Natural killer cell (primary cell): ENCODE measurements at regions not wholly inside any gene's neighbourhood (a gene's known extent, or its start where the extent isn't known, plus 50 kb on each side); places are given as distances from the start of the nearest gene placed in this dataset.

Source experiments
- ATAC-seq, 3 donors: fragments of 150-1000 bp in 2 of 3; fragments of 200-7000 bp in 1 of 3; cut with Tn5 transposase; 1 replicate in 1 of 3; 2 replicates in 2 of 3; pipeline ENCODE4 v1.10.0; 2021; ENCODE audit warnings: mild to moderate bottlenecking in 2 of 3, moderate library complexity in 2 of 3
- DNase-seq, 2 donors: peaks; one replicate each; pipeline versions ENCODE4 v3.0.0 to v3.0.0-alpha.2; 2013 to 2021; ENCODE audit warnings: mixed read lengths in 1 of 2
- H3K27ac ChIP-seq: one replicate; pipeline ENCODE4 v1.5.1; 2013; ENCODE audit warnings: mild to moderate bottlenecking, low read length
- H3K27me3 ChIP-seq: one replicate; pipeline ENCODE4 v1.6.1; 2013; ENCODE audit warnings: low read length; ENCODE audit not compliant: control insufficient read depth, insufficient read depth
- H3K36me3 ChIP-seq: one replicate; pipeline ENCODE4 v1.6.1; 2013; ENCODE audit warnings: low read length; ENCODE audit not compliant: control insufficient read depth, insufficient read depth
- H3K4me1 ChIP-seq: one replicate; pipeline ENCODE4 v1.6.1; 2013; ENCODE audit warnings: low read length; ENCODE audit not compliant: control insufficient read depth, insufficient read depth
- H3K4me3 ChIP-seq: one replicate; pipeline ENCODE4 v1.5.1; 2013; ENCODE audit warnings: low read length
- H3K9me3 ChIP-seq: one replicate; pipeline ENCODE4 v1.6.1; 2013; ENCODE audit warnings: low read length; ENCODE audit not compliant: control insufficient read depth, insufficient read depth
- H3K27ac Mint-ChIP-seq, 2 donors: one replicate each; pipeline ENCODE4 v1.8.0; 2022; ENCODE audit warnings: mild to moderate bottlenecking in 2 of 2, mixed read lengths in 2 of 2, moderate library complexity in 1 of 2
- H3K27me3 Mint-ChIP-seq, 2 donors: one replicate each; pipeline ENCODE4 v1.8.0; 2022; ENCODE audit warnings: low read depth in 2 of 2, mixed read lengths in 2 of 2
- H3K36me3 Mint-ChIP-seq: one replicate; pipeline ENCODE4 v1.8.0; 2022; ENCODE audit warnings: mixed read lengths
- H3K4me1 Mint-ChIP-seq, 2 donors: one replicate each; pipeline ENCODE4 v1.8.0; 2022; ENCODE audit warnings: mixed read lengths in 2 of 2
- H3K4me3 Mint-ChIP-seq: one replicate; pipeline ENCODE4 v1.8.0; 2022; ENCODE audit warnings: mild to moderate bottlenecking, moderate library complexity, mixed read lengths
- H3K9me3 Mint-ChIP-seq, 2 donors: one replicate each; pipeline ENCODE4 v1.8.0; 2022; ENCODE audit warnings: mixed read lengths in 2 of 2
- WGBS: methylation state at CpG from one replicate; pipeline ENCODE4 v1.1.7; 2013; ENCODE audit warnings: missing lambda C conversion rate; ENCODE audit not compliant: insufficient coverage; 5-methylcytosine and 5-hydroxymethylcytosine counted together
- intact Hi-C: fragments of 100-400 bp; cut with micrococcal nuclease; formaldehyde crosslinking; loops from one replicate; pipeline ENCODE4 v1.14.2; 2022
- TF ChIP-seq, protein P1 (sequence below): fragments of 200-600 bp; IDR thresholded peaks from one replicate; pipeline ENCODE4 v1.8.0; 2022; ENCODE audit warnings: antibody characterized with exemption

DNA sequence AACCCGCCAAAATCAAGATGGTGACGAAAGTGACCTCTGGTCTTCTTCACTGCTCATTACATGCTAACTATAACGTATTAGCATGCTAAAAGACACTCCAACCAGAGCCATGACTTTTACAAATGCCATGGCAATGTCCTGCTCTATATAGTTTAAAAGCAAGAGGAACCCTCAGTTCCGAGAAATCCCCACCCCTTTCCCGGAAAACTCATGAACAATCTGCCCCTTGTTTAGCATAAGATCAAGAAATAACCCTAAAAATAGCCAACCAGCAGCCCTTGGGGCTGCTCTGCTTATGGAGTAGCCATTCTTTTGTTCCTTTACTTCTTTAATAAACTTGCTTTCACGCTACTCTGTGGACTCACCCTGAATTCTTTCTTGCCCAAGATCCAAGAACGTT, 463.5 kb upstream of the FAM241A start:
- no peaks in the 10 kb centered on the region for H3K9me3 ChIP-seq
- H3K4me1 ChIP-seq, result no peaks in the 10 kb centered on the region
- peaks cover 8 to 15% of the 10 kb centered on the region in 2 donors for H3K9me3 Mint-ChIP-seq
- no peaks in the 10 kb centered on the region for H3K27me3 Mint-ChIP-seq
- TF ChIP-seq, protein P1, sequence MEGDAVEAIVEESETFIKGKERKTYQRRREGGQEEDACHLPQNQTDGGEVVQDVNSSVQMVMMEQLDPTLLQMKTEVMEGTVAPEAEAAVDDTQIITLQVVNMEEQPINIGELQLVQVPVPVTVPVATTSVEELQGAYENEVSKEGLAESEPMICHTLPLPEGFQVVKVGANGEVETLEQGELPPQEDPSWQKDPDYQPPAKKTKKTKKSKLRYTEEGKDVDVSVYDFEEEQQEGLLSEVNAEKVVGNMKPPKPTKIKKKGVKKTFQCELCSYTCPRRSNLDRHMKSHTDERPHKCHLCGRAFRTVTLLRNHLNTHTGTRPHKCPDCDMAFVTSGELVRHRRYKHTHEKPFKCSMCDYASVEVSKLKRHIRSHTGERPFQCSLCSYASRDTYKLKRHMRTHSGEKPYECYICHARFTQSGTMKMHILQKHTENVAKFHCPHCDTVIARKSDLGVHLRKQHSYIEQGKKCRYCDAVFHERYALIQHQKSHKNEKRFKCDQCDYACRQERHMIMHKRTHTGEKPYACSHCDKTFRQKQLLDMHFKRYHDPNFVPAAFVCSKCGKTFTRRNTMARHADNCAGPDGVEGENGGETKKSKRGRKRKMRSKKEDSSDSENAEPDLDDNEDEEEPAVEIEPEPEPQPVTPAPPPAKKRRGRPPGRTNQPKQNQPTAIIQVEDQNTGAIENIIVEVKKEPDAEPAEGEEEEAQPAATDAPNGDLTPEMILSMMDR, result no peak
- H3K27ac ChIP-seq, result no peak overlapping the region
- H3K4me3 Mint-ChIP-seq, result no peak overlapping the region
- H3K36me3 ChIP-seq, result no peaks in the 10 kb centered on the region
- no peaks in the 10 kb centered on the region for H3K4me1 Mint-ChIP-seq
- H3K27ac Mint-ChIP-seq, result no peak overlapping the region
- ATAC-seq (no peak), DNase-seq (no peak)
- WGBS, result 87% methylated on average over 7 of the region's 7 CpGs
- H3K27me3 ChIP-seq, result no peaks in the 10 kb centered on the region
- H3K36me3 Mint-ChIP-seq, result no peaks in the 10 kb centered on the region
- intact Hi-C loops, result no loop called here
- no peak overlapping the region for H3K4me3 ChIP-seq

- Histone ChIP-seq H3K27ac (no peak overlapping the region), H3K4me3 (no peak overlapping the region), H3K36me3 (no peaks in the 10 kb centered on the region), H3K9me3 (no peaks in the 10 kb centered on the region), H3K27me3 (no peaks in the 10 kb centered on the region), H3K4me1 (no peaks in the 10 kb centered on the region)
- H3K36me3 Mint-ChIP-seq, result no peaks in the 10 kb centered on the region
- no peak for DNase-seq
- no peak overlapping the region for H3K4me3 Mint-ChIP-seq
- intact Hi-C loops, result no loop called here
- no peaks in the 10 kb centered on the region for H3K27me3 Mint-ChIP-seq
- no peaks in the 10 kb centered on the region for H3K4me1 Mint-ChIP-seq
- H3K9me3 Mint-ChIP-seq, result peaks cover 3 to 7% of the 10 kb centered on the region in 2 donors
- 96% methylated on average over 3 of the region's 3 CpGs for WGBS
- H3K27ac Mint-ChIP-seq, result no peak overlapping the region
- no peak for ATAC-seq
- TF ChIP-seq, protein P1, result no peak
Measured at GRCh38 chr4:111685205-111685604, 460.0 kb upstream of the FAM241A start.

GRCh38 chr4:111689214-111689613, 456.0 kb upstream of the FAM241A start:
- Mint-ChIP-seq H3K27me3 (no peaks in the 10 kb centered on the region), H3K9me3 (peaks cover 5 to 7% of the 10 kb centered on the region in 2 donors), H3K4me1 (no peaks in the 10 kb centered on the region), H3K4me3 (no peak overlapping the region), H3K27ac (no peak overlapping the region), H3K36me3 (no peaks in the 10 kb centered on the region)
- H3K9me3 ChIP-seq, result no peaks in the 10 kb centered on the region
- ATAC-seq, result no peak
- no peak overlapping the region for H3K27ac ChIP-seq
- H3K4me3 ChIP-seq, result no peak overlapping the region
- intact Hi-C loops, result no loop called here
- H3K36me3 ChIP-seq, result no peaks in the 10 kb centered on the region
- no peaks in the 10 kb centered on the region for H3K4me1 ChIP-seq
- H3K27me3 ChIP-seq, result no peaks in the 10 kb centered on the region
- no peak for DNase-seq
- TF ChIP-seq, protein P1, result no peak

DNA sequence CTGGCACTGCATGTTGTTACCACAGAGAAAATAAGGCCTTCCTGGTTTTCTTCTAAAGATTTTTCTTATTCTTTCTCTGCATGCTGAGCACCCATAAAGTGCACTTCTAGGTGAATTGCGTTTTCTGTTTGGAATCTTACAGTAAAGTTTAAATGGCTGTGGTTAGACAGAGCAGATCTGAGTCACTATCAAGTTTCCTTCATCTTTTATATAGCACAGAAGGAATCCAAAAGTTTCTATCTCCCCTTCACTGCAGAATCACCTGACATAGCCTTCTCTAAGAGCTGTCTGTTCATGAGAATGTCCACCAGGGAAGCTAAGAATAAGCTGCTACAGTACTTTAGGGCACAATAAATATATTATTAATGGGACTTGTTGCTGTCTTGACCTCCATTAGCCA, 455.5 kb upstream of the FAM241A start:
- ATAC-seq (no peak), DNase-seq (no peak)
- Histone ChIP-seq H3K36me3 (no peaks in the 10 kb centered on the region), H3K27ac (no peak overlapping the region), H3K9me3 (no peaks in the 10 kb centered on the region), H3K4me1 (no peaks in the 10 kb centered on the region), H3K27me3 (no peaks in the 10 kb centered on the region), H3K4me3 (no peak overlapping the region)
- no peaks in the 10 kb centered on the region for H3K4me1 Mint-ChIP-seq
- WGBS, result no CpG with 5 or more reads among the region's 1 CpG
- no peak overlapping the region for H3K4me3 Mint-ChIP-seq
- no peaks in the 10 kb centered on the region for H3K36me3 Mint-ChIP-seq
- TF ChIP-seq, protein P1, result no peak
- H3K27me3 Mint-ChIP-seq, result no peaks in the 10 kb centered on the region
- H3K27ac Mint-ChIP-seq, result no peak overlapping the region
- H3K9me3 Mint-ChIP-seq, result peaks cover 5 to 8% of the 10 kb centered on the region in 2 donors
- intact Hi-C loops, result no loop called here
